DND-41 (cell line): ENCODE measurements at regions not wholly inside any gene's neighbourhood (a gene's known extent, or its start where the extent isn't known, plus 50 kb on each side); places are given as distances from the start of the nearest gene placed in this dataset.

Experiments used
- ATAC-seq: fragments of 200-7000 bp; cut with Tn5 transposase; 3 replicates; pipeline ENCODE4 v1.9.1; 2021; ENCODE audit warnings: low read depth; ENCODE audit not compliant: insufficient read depth
- DNase-seq: peaks from one replicate; pipeline ENCODE4 v3.0.0-alpha.2; 2020
- H2AFZ ChIP-seq: 2 replicates; pipeline ENCODE4 v1.6.0; 2012; ENCODE audit warnings: low read depth, low read length
- H3K27ac ChIP-seq: 2 replicates; pipeline ENCODE4 v1.5.1; 2012; ENCODE audit warnings: low read length, inconsistent platforms
- H3K27me3 ChIP-seq: fragments of 200-600 bp; sonication (generic); 2 replicates; pipeline ENCODE4 v1.6.0; 2012; ENCODE audit warnings: low read length, mild to moderate bottlenecking, inconsistent platforms; ENCODE audit not compliant: insufficient read depth, poor library complexity
- H3K36me3 ChIP-seq: 2 replicates; pipeline ENCODE4 v1.5.1; 2012; ENCODE audit warnings: low read length, inconsistent platforms; ENCODE audit not compliant: insufficient read depth
- H3K4me1 ChIP-seq: 2 replicates; pipeline ENCODE4 v1.5.1; 2012; ENCODE audit warnings: mild to moderate bottlenecking, low read length; ENCODE audit not compliant: insufficient read depth
- H3K4me2 ChIP-seq: 2 replicates; pipeline ENCODE4 v1.6.0; 2012; ENCODE audit warnings: mild to moderate bottlenecking, moderate library complexity, low read length, inconsistent platforms; ENCODE audit not compliant: insufficient read depth
- H3K4me3 ChIP-seq, 2 experiments: fragments of 200-600 bp in 1 of 2; shearing (Covaris generic) in 1 of 2; 2 replicates each; pipeline ENCODE4 v1.5.1; 2012 to 2016; ENCODE audit warnings: inconsistent platforms in 2 of 2, low read length in 2 of 2, mild to moderate bottlenecking in 2 of 2, low read depth in 1 of 2, moderate library complexity in 1 of 2
- H3K79me2 ChIP-seq: 2 replicates; pipeline ENCODE4 v1.6.0; 2012; ENCODE audit warnings: low read length, inconsistent platforms; ENCODE audit not compliant: insufficient read depth
- H3K9ac ChIP-seq: 2 replicates; pipeline ENCODE4 v1.6.0; 2012; ENCODE audit warnings: low read depth, mild to moderate bottlenecking, inconsistent platforms, low read length, moderate library complexity
- H3K9me3 ChIP-seq: 2 replicates; pipeline ENCODE4 v1.5.1; 2012; ENCODE audit warnings: low read length, moderate library complexity, mild to moderate bottlenecking, inconsistent platforms; ENCODE audit not compliant: insufficient read depth, severe bottlenecking
- H4K20me1 ChIP-seq: 2 replicates; pipeline ENCODE4 v1.6.0; 2012; ENCODE audit warnings: low read length; ENCODE audit not compliant: insufficient read depth
- EZH2 ChIP-seq: IDR thresholded peaks from 3 replicates; pipeline ENCODE4 v1.6.1; 2012; ENCODE audit warnings: borderline replicate concordance, low read depth, mild to moderate bottlenecking, moderate library complexity, low read length, inconsistent platforms; ENCODE audit not compliant: severe bottlenecking
- TF ChIP-seq, protein P1 (sequence below): IDR thresholded peaks from 2 replicates; pipeline ENCODE4 v1.5.1; 2012; ENCODE audit warnings: borderline replicate concordance, low read length, moderate library complexity, mild to moderate bottlenecking; ENCODE audit not compliant: poor library complexity, severe bottlenecking; ENCODE audit errors: extremely low read depth

DNA sequence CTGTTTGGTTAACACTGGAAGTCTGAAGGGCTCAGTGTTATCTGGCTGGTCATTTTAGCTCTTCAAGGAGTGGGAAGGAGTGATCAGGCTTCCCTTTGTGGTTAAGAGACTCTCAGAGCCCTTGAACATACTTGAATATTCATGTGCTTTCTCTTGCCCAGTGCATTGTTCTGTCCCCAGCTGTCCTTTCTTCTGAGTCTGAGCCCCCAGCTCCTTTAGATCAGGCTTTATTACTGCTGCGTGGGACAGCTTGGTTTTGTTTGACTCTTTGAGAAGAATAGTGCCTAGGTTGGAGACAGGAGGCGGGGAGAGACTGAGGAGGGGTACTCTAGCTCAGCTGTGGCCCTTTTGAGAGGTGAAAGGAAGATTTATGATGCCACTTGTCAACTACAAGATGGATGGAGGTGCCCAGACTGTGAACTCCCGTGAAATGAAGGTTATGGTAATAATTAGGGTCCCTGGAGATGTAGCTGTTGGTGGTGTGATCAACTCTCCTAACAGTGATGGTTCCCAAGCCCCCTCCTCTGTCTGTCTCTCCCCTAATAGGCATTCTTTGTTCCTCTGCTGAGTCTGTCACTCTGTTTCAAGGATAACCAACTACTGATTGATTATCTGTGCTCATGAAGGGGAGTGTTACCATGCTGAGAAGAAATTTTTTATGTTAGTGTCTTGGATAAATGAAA is 83.1 kb upstream of the GLRA1 start:
- no peaks in the 10 kb centered on the region for H3K27me3 ChIP-seq
- ATAC-seq, result no peak
- no peak overlapping the region for H3K27ac ChIP-seq
- H4K20me1 ChIP-seq, result no peaks in the 10 kb centered on the region
- H3K9me3 ChIP-seq, result no peaks in the 10 kb centered on the region
- DNase-seq, result no peak
- no peak overlapping the region for H3K9ac ChIP-seq
- H2AFZ ChIP-seq, result no peak overlapping the region
- H3K4me2 ChIP-seq, result no peak overlapping the region
- H3K36me3 ChIP-seq, result no peaks in the 10 kb centered on the region
- TF ChIP-seq EZH2, result no peak
- TF ChIP-seq, protein P1, sequence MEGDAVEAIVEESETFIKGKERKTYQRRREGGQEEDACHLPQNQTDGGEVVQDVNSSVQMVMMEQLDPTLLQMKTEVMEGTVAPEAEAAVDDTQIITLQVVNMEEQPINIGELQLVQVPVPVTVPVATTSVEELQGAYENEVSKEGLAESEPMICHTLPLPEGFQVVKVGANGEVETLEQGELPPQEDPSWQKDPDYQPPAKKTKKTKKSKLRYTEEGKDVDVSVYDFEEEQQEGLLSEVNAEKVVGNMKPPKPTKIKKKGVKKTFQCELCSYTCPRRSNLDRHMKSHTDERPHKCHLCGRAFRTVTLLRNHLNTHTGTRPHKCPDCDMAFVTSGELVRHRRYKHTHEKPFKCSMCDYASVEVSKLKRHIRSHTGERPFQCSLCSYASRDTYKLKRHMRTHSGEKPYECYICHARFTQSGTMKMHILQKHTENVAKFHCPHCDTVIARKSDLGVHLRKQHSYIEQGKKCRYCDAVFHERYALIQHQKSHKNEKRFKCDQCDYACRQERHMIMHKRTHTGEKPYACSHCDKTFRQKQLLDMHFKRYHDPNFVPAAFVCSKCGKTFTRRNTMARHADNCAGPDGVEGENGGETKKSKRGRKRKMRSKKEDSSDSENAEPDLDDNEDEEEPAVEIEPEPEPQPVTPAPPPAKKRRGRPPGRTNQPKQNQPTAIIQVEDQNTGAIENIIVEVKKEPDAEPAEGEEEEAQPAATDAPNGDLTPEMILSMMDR, result no peak
- no peaks in the 10 kb centered on the region for H3K4me1 ChIP-seq
- no peaks in the 10 kb centered on the region for H3K79me2 ChIP-seq
- H3K4me3 ChIP-seq, result no peak overlapping the region

DNA sequence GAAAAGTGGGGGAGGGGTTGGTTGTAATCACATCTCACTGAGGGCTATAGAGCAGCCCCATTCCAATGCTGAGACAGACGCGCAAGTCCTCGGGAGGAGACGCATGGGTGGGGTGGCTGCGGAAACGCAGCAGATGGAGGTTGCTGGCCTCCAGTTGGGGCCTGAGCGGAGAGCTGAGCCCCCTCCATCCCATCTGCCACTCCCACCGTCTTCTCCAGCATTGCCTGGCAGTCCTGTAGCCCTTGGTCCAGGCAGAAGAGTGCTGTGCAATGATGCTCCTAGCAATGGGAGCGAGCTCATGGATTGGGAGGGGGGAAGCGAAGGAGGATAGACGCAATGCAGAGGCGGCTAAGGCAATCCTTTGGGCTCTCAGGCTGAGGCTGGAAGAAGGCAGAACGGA is 79.4 kb upstream of the GLRA1 start:
- no peaks in the 10 kb centered on the region for H3K27me3 ChIP-seq
- DNase-seq (no peak), ATAC-seq (no peak)
- H3K27ac ChIP-seq, result no peak overlapping the region
- H2AFZ ChIP-seq, result no peak overlapping the region
- no peaks in the 10 kb centered on the region for H3K4me1 ChIP-seq
- TF ChIP-seq, protein P1, result no peak
- no peak for TF ChIP-seq EZH2
- H4K20me1 ChIP-seq, result no peaks in the 10 kb centered on the region
- no peak overlapping the region for H3K9ac ChIP-seq
- H3K79me2 ChIP-seq, result no peaks in the 10 kb centered on the region
- no peak overlapping the region for H3K4me3 ChIP-seq
- no peaks in the 10 kb centered on the region for H3K9me3 ChIP-seq
- no peak overlapping the region for H3K4me2 ChIP-seq
- no peaks in the 10 kb centered on the region for H3K36me3 ChIP-seq
